ENCODE measurements at regions not wholly inside any gene's neighbourhood (a gene's known extent, or its start where the extent isn't known, plus 50 kb on each side); places are given as distances from the start of the nearest gene placed in this dataset.

DNA sequence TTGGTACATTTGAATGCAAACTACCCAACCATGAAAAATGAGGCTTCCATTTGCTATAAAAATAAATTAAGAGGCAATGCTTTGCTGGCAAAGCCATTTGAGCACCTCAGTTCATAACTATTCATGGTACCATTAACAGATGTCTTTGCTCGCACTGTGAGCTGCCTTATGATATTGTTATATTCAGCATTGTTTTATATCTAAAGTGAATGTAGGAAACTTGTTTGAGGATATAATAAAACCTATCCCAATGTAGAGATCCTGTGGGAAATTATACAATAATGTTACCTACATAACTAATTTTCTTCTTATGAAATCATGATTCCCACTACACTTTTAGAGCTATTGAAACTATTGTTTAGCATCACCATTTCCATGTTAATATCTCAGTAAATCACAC lies 125.2 kb upstream of the TRAM1L1 start:
- BruUV-seq (replicated peaks), result no TSS peak
- Histone ChIP-seq H3K4me1 (ENCODE audit: control insufficient read depth, insufficient read depth, low read length) (no peaks in the 10 kb centered on the region), H3K27me3 (ENCODE audit: control insufficient read depth, insufficient read depth, low read length) (no peaks in the 10 kb centered on the region), H3K4me3 (ENCODE audit: low read depth in 2 of 2, low read length in 2 of 2) (no peak overlapping the region), H3K9me3 (ENCODE audit: control insufficient read depth, insufficient read depth, low read depth, low read length) (no peaks in the 10 kb centered on the region), H3K27ac (ENCODE audit: low read length) (no peak overlapping the region), H3K36me3 (ENCODE audit: control insufficient read depth, insufficient read depth, low read length) (no peaks in the 10 kb centered on the region)
- no peak for DNase-seq (ENCODE audit: low read depth, low spot score)
- intact Hi-C loops (cut with micrococcal nuclease; ENCODE audit: unreplicated experiment), result no loop called here
- in situ Hi-C loops (cut with HindIII; ENCODE audit: low pct_unique_long_range_greater_than_20kb, low sequenced_read_pairs), result no loop called here
- POLR2A ChIA-PET, result no interaction called here
- TF ChIP-seq POLR2AphosphoS5 (IDR thresholded peaks at IDR 0.05; ENCODE audit: low read depth, low read length) (no peak), TCF7L2 (IDR thresholded peaks at IDR 0.05; ENCODE audit: low read depth, low read length) (no peak), SIN3A (IDR thresholded peaks at IDR 0.05; ENCODE audit: borderline replicate concordance, insufficient read depth, low read depth, low read length) (no peak)
- TF ChIP-seq, protein P1, sequence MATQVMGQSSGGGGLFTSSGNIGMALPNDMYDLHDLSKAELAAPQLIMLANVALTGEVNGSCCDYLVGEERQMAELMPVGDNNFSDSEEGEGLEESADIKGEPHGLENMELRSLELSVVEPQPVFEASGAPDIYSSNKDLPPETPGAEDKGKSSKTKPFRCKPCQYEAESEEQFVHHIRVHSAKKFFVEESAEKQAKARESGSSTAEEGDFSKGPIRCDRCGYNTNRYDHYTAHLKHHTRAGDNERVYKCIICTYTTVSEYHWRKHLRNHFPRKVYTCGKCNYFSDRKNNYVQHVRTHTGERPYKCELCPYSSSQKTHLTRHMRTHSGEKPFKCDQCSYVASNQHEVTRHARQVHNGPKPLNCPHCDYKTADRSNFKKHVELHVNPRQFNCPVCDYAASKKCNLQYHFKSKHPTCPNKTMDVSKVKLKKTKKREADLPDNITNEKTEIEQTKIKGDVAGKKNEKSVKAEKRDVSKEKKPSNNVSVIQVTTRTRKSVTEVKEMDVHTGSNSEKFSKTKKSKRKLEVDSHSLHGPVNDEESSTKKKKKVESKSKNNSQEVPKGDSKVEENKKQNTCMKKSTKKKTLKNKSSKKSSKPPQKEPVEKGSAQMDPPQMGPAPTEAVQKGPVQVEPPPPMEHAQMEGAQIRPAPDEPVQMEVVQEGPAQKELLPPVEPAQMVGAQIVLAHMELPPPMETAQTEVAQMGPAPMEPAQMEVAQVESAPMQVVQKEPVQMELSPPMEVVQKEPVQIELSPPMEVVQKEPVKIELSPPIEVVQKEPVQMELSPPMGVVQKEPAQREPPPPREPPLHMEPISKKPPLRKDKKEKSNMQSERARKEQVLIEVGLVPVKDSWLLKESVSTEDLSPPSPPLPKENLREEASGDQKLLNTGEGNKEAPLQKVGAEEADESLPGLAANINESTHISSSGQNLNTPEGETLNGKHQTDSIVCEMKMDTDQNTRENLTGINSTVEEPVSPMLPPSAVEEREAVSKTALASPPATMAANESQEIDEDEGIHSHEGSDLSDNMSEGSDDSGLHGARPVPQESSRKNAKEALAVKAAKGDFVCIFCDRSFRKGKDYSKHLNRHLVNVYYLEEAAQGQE (IDR thresholded peaks at IDR 0.05; ENCODE audit: insufficient read depth in 1 of 2, low read depth in 2 of 2, low read length in 1 of 2), result no peak
- TF ChIP-seq, protein P2, sequence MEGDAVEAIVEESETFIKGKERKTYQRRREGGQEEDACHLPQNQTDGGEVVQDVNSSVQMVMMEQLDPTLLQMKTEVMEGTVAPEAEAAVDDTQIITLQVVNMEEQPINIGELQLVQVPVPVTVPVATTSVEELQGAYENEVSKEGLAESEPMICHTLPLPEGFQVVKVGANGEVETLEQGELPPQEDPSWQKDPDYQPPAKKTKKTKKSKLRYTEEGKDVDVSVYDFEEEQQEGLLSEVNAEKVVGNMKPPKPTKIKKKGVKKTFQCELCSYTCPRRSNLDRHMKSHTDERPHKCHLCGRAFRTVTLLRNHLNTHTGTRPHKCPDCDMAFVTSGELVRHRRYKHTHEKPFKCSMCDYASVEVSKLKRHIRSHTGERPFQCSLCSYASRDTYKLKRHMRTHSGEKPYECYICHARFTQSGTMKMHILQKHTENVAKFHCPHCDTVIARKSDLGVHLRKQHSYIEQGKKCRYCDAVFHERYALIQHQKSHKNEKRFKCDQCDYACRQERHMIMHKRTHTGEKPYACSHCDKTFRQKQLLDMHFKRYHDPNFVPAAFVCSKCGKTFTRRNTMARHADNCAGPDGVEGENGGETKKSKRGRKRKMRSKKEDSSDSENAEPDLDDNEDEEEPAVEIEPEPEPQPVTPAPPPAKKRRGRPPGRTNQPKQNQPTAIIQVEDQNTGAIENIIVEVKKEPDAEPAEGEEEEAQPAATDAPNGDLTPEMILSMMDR (IDR thresholded peaks at IDR 0.05), result no peak
- CTCF ChIA-PET, result no interaction called here
- no peak for ATAC-seq

DNA sequence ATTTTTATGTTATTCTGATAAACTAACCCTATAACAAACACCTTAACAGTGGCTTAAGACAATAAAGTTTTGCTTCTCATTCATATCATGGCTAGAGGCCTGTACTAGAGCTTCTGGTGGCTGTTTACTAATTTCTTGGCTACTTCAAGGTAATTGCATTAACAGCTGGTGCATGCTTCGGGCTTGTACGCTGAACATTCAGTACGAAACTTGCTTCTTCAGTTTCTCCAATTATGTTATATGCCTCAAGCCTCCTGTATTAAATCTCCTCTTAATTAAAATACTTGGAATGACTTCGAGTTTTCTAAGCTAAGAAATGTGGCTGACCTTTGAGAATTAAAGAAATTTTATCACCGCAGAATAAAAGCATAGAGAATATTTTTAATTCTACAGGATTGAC lies 138.9 kb upstream of the TRAM1L1 start:
- H3K9me3 ChIP-seq (ENCODE audit: control insufficient read depth, insufficient read depth, low read depth, low read length), result no peaks in the 10 kb centered on the region
- intact Hi-C loops (cut with micrococcal nuclease; ENCODE audit: unreplicated experiment) (no loop called here), in situ Hi-C loops (cut with HindIII; ENCODE audit: low pct_unique_long_range_greater_than_20kb, low sequenced_read_pairs) (no loop called here)
- H3K27me3 ChIP-seq (ENCODE audit: control insufficient read depth, insufficient read depth, low read length), result no peaks in the 10 kb centered on the region
- H3K4me3 ChIP-seq (ENCODE audit: low read depth in 2 of 2, low read length in 2 of 2), result no peak overlapping the region
- no peak for DNase-seq (ENCODE audit: low read depth, low spot score)
- CTCF ChIA-PET, result no interaction called here
- TF ChIP-seq, protein P1 (IDR thresholded peaks at IDR 0.05; ENCODE audit: insufficient read depth in 1 of 2, low read depth in 2 of 2, low read length in 1 of 2), result no peak
- TF ChIP-seq TCF7L2 (IDR thresholded peaks at IDR 0.05; ENCODE audit: low read depth, low read length) (no peak), POLR2AphosphoS5 (IDR thresholded peaks at IDR 0.05; ENCODE audit: low read depth, low read length) (no peak), SIN3A (IDR thresholded peaks at IDR 0.05; ENCODE audit: borderline replicate concordance, insufficient read depth, low read depth, low read length) (no peak)
- TF ChIP-seq, protein P2 (IDR thresholded peaks at IDR 0.05), result no peak
- H3K4me1 ChIP-seq (ENCODE audit: control insufficient read depth, insufficient read depth, low read length), result no peaks in the 10 kb centered on the region
- POLR2A ChIA-PET, result no interaction called here
- H3K36me3 ChIP-seq (ENCODE audit: control insufficient read depth, insufficient read depth, low read length), result no peaks in the 10 kb centered on the region
- ATAC-seq, result no peak
- BruUV-seq (replicated peaks), result no TSS peak
- H3K27ac ChIP-seq (ENCODE audit: low read length), result no peak overlapping the region
